HG02885 (cell line): ENCODE measurements at regions not wholly inside any gene's neighbourhood (a gene's known extent, or its start where the extent isn't known, plus 50 kb on each side); places are given as distances from the start of the nearest gene placed in this dataset.

Experiments used
- ATAC-seq: cut with Tn5 transposase; IDR thresholded peaks from one replicate; pipeline ENCODE4 v1.9.1; 2021; ENCODE audit warnings: mild to moderate bottlenecking; ENCODE audit not compliant: unreplicated experiment, poor library complexity

DNA sequence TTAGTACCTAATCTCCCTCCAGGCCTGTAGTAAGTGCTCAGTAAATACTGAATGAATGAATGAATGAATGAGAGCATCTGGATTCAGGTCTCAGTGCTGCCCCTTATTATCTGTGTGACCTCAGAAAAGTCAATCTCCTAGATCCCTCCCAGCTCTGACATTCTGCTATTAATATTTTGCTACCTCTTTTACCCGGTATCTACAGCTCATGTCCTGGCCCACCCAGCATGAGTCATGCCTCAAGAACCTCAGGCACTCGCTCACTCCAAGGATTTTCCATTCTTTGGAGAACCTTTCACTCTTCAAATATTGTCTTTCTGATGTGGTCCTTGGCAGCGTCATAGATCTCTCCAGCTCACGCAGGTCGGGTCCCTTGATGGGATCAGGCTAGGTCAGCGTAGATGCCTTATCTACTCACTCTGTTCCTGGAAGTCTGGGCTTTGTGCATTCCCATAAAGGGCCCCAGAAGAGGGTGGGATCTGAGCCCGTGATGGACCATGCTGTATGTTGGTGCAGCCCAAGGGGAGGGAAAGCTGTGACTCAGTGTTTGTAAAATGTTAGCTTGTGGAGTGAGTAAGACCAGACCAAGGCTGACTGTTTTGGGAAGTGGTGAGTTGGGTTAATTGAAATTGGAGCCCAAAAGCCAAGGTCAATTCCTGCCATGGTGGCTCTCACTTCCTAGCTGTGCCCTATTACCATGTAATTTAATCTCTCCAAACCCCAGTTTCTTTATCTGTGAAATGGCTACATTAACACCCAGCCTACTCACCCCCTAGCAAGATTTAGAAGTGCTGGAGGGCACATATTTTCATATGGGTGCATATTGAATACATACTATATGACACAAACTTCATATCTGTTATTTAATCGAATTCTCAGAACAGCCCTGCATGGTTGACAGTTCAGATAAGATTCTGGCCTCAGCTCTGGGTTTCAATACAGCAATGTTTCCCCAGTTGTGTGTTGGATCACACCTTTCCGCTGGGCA lies 214.1 kb upstream of the USP24 start:
- ATAC-seq = no peak

DNA sequence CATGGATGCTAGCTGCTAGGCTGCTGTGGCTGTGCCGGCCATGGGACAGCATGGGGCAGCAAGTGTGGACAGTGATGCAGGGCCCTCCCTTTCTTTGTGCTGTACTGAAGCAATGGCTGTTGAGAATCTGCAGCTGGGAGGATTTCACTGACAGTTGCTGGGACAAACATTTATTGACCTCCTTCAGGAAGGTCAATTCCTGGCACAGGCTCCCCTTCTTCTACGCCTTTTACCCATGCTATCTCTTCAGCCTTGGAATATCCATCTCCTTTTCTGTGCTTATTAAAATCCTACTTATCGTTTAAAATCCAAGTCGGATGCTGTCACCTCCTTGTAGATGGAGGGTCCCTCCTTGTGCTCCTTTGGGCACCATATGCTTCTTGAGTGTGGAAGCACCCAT lies 213.1 kb upstream of the USP24 start:
- no peak for ATAC-seq

DNA sequence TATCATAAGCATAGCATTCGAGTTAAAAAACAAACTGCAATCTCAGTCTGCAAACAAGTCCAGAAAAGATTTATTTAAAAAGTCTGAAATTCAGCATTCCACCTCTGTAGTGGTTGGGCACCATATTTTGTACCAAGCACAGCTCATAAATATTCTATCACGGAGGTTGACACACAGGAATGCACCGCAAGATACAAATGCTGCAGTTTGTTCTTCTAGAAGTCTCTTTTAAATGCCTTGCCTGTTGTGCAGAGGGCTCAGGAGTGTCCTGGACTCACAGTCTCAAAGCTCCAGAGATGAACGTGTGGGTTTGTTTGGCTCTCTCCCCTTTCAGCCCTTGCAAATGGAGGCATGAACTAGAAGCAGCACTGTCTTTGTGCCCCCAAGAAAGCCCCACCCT lies 212.4 kb upstream of the USP24 start:
- no peak for ATAC-seq

DNA sequence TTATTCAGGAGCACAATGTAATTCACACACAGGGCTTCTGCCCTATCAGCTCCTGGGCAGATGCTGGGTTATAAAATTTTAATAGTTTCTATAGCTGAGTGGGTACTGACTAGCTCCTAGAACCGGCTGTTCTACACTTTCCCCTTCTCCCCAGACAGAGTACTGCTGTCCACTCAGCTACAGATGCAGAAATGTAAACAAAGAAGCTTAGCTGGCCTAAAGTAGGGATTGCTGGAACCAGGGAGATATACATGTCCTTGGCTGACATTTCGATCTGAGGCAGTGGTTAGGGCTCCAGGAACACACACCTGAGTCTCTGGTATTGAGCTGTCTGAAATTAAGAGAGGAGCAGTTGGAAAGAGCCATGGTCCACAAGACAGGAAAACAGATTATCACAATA lies 211.5 kb upstream of the USP24 start:
- no peak for ATAC-seq

DNA sequence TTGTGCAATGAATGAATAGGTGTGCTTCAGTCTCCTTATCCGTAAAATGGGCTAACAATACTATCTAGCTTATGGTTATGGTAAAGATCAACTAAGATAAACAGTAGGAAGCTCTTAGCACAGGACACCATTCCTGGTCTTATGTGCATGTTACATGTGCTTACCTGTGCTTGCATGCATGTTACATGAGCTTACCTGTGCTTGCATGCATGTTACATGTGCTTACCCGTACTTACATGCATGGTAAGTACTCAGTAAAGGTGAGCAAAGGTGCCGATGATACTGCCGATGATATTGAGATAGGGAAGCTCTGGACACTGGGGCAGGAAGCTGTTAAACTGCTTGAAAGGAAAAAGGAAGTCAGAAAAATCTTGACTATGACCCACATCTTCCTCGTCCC lies 211.0 kb upstream of the USP24 start:
- ATAC-seq = no peak

DNA sequence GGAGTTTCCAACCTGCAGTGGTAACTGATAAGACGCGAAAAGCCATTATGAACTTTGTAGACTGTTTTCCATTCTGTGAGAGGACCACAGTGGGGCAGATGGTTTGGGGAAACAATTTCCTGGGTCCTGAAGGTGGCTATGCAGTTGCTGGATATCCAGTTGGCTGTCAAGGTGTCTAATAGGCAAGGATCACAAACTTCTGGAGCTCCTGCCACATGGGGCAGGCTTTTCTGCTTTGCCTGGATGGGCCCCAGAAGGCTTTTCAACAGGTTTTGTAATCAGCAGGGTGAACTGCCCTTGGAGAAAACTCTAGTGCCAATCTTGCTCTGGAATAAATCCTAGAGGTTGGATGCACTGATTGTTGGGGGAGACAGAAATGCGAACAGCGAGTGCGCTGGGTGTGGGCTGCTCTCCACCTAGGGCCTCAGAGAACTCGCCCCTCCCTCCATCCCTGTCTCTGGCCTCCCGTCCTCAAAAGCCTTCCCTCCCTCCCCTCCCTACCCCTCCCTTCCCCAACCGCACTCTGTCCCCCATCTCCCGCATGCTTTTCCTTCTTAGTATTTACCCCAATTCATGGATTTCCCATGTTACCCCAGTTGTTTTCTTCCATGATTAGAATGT lies 210.3 kb upstream of the USP24 start:
- no peak for ATAC-seq

DNA sequence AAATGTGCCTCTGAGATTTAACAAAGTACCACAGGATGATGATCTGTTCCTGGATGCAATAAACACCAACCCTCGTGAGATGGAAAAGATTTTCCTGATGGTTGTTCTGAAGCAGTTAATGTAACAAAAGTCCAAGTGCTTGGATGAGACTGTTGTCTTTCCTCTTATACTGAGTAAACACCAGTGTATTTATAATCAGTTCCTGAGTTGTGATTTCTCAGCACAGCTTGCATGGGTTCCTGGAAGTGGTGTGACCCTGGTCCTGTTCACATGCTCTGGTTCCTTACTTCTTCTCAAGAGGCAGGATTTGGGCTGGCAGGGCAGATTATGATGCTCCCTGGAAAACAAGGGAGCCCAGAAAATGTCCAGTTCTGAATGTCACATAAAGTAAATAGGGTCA lies 208.2 kb upstream of the USP24 start:
- ATAC-seq = no peak

DNA sequence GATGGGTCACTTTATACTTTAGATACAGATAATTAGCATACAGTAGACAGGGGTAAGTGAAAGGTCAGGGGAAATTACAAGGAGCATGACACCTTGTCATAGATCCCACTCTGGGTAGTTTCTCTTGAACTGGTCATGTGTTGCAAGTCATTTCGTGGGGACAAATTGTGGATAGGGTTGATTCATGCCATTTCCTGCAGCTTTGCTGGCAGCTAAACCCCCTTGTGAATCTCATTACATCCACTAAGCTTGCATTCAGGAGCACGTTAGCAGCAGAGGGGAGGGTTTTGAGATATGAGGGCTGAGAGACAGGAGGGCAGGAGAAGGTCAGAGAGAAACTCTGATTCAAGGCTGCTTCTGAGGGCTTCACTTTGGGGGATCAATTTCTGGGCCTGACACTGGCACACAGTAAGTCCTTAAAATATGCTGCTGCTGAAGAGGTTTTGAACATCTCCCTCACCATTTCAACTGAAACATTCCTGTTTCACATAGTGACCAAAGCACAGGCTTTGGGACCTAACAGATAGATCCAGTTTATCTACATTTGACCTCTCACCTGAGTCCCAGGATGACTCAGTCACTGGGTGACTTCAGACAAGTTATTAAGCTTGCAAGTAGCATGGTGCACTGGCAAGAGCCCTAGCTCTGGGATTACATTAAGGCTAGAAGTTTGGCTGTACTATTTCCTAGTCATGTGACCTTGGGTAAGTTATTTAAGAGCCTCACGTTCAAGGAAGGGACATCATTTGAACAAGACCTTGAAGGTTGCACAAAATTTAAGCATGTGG lies 206.0 kb upstream of the USP24 start:
- no peak for ATAC-seq

DNA sequence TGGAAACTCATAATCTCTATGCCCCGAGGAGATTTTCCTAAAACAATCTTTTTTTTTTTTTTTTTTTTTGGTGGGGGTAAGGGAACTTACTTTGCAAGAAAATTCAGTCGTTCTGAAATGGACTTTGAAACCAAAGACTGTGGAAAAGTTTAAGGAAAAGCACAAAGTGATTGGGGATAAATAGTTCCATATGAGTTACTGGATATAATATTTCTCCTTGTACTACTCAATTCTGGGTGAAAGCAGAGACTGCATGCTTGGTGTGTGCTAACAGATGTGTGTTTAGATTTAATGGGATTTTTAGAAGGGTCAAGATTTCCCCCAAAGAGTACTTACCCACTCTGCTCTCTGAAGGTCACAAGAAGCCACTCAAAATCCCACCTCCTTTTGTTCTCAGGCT lies 204.9 kb upstream of the USP24 start:
- no peak for ATAC-seq

DNA sequence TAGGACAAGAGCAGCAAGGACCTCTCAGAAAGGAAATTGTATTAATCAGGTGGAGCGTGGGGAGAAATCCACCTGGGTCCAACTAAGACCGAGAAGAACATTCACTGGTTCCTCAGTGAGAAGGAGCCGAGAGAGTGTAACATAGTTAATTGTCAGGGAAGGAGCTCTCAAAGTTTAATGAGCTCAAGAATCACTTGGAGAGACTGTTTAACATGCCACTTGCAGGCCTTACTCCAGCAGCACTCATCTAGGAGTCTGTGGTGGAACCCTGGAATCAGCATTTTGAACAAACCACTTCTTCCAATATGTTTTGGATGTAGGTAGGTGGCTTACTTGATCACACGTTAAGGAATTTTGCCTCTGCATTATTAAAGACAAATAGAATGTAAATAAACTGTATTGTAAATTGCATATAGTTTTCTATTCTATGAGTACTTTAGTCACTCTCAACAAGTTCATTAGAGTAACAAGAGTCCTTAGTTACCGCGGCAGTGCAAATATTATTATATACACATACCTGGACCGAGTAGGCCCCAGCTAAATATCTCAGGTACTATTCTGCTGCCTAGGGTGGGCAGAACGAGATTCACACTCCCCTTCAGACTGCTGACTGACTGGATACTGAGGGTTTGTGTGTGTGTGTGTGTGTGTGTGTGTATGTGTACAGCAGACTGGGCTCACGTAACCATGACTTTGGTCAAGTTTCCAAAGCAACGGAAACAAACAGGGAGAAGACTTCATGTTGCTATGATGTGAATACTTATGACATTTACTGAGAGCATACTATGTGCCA lies 203.2 kb upstream of the USP24 start:
- no peak for ATAC-seq

DNA sequence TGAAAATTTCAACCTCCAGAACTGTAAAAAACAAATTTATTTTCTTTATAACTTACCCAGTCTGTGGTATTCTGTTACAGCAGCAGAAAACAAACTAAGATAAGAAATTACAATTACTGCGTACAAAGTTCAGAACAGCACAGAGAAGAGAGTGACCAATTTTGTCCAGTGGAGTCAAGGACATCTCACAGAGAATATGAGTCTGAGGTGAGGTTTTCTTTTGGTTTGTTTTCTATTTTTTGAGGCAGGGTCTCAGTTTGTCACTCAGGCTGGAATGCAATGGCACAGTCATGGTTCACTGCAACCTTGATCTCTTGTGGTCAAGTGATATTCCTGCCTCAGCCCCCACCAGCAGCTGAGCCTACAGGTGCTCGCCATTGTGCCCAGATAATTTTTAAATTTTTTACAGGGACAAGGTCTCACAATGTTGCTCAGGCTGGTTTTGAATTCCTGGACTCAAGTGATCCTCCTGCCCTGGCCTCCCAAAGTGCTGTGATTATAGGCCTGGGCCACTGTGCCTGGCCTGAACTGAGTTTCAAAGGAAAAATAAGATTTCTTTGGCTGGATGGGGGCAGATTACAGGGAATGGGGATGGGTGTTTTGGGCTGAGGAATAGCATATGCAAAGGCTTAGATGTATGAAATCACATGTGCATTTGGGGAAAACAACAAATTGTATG lies 201.1 kb upstream of the USP24 start:
- no peak for ATAC-seq

DNA sequence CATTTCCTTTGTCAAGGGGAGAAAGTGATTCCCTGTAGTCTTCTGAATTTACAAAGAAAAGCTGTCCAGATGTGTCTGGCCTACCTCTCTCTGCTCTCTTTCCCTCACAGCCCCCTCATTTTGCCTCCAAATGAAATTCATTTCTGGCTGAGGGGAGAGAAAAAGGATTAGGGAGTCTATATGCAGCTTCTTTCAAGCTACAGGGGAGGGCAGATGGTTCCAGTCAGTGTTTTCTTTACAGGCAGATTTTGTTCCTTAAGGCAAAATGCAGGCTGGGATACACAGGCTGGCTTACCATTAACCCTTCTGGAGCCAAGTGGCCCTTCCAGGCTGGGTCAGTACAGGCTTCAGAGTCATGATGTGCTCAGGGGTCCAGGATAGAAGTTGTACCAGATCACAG lies 198.1 kb upstream of the USP24 start:
- no peak for ATAC-seq

DNA sequence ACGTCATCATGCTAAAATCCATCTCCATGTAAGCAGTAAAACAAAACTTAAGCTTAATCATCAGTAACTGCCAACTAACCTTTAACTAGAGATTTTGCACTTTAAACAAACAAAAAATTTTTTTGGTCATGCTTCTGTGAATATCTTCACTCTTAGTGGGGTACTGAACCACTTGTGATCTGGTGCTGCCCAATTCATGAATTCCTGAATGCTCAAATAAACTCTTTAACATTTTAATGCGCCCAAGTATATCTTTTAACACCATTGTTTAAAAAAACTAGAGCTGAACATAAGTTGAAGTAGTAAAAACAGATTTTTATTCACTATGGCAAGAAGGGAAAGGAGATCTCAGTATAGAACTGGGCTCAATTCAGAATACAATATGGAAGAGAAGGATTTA lies 196.9 kb upstream of the USP24 start:
- ATAC-seq = no peak

DNA sequence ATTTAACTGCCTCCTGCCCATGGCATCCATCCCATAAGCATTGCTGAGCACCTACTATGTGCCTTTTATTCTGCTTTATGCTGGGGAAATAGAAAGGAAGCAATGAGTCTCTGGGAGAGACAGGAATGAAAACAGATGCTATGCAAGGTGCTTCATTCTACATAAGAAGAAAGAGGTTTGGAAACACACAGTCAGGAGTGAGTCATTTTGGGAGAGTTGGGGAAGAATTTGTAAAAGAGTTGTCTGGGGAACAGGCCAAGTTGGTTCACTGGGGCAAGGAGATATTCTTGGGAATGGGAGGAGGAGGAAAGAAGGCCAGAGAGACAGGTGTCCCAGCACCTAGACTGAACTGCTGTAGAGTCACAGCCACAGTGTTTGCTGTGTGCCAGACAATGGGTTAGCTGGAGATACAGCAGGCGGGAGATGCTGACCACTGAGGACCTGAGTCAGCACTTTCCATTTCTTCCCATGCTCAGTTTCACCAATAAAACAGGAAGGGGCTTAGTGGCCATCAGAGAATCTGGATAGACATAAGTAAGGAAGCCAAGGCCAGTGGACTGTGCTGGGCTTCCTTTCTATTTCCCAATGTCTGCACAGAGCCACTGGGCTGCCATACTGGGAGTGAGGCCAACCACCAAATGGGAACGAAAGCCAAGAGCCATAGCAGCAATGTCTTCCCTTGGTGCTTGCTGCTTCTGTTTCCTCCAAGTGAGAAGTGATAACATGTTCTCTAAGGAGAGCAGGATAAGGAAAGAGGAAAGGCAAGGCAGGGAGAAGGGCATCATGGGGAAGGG lies 187.7 kb upstream of the USP24 start:
- ATAC-seq = no peak

DNA sequence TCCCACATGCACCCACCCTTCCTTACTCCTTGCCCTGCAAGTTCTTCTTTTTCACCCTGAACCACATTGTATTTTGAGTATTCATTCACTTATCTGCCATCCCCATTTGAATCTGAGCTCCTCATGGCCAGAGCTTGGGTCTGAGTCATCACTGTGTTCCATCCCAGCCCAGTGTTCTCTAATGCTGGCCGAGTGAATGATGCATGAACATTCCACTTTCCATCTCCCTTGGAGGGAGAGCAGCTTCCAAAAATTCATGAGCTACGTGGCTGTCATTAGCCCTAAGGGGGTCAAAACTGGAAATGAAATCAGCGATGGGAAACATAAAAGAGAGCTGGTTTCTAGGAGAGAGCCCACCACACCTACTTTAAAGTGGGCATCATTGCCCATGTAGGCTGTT lies 187.0 kb upstream of the USP24 start:
- ATAC-seq = no peak

DNA sequence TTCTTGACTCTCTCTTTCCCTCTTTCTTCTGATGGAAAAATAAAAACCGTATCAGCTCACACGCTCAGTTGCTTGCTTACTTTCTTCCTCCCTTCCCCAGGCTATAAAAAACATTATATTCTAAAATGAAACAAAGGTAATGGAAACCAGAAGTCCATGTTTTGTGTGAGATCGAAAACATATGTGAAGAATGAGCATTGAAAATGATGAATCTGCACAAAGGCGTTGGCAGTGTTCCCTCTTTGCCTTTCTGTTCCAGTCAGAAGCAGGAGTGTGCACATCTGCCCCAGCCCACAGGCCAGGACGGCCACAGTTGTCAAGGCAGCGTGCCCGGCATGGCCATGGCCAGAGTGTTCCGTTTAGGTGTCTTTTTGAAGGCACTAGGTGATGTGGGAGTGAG lies 185.3 kb upstream of the USP24 start:
- ATAC-seq = no peak

DNA sequence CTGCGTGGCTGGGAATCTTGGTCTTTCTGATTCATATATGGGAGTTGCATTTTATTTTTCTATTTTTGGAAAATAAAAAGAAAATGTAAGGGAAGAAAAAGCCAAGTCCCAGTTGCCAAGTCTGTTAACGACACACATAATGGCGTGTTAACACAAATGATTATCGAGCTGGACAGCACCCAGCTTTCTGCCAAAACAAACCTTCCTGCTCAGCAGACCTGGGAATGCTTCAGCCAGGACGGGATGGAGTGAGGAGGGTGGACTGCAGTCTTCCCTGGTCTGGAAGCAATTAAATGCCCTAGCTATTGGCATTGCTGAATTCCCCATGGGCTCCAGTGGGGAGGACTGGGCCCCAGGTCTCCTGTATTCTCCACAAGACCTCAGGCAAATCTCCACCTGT lies 184.2 kb upstream of the USP24 start:
- no peak for ATAC-seq

DNA sequence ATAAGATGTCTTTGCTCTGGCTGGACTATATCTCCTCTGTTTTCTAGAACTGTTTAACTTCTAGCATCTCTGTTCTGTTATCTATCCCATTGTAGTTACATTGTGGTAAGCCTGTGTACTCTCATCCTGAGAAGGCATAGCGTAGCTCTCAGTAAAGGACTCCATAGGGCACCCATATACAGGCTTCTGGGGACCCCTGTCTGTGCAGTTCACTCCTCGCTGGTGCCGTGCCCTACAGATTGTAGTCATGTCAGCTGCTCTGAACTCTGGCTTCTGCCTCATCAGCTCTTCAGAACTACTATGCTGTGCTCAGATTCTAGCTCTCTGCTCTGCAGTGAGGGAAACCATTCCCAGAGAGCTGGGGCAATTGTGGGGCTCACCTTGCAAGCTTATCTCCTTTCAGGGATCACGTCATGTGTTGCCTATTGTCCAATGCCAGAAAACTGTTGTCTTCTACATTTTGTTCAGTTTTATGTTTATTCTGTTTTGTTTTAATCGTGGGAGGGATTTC lies 181.3 kb upstream of the USP24 start:
- ATAC-seq = no peak

DNA sequence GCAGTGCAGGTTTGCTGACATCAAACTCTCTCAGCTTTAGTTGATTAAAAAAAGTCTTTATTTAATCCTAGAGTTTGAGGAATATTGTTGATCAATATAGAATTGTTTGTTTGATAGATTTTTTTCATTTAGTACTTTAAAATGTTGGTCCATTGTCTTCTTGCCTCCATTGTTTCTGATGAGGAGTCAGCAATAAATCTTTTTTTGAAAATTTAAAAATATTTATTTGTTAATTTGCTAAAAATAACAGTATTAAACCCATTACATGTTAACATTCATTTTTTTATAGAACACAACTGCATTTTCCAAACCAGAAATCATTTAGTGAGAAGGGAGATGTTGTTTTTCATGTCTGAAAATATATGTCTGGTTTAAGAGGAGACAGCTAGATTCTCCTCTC lies 173.8 kb upstream of the USP24 start:
- no peak for ATAC-seq
